GM12878 (cell line): ENCODE measurements at regions not wholly inside any gene's neighbourhood (a gene's known extent, or its start where the extent isn't known, plus 50 kb on each side); places are given as distances from the start of the nearest gene placed in this dataset.

Source experiments
- CTCF ChIP-seq, 3 experiments: IDR thresholded peaks in 2 of 3; conservative IDR thresholded peaks in 1 of 3; 2 replicates each; pipeline ENCODE4 v1.5.1; 2011; ENCODE audit warnings: low read depth in 3 of 3, low read length in 3 of 3, mild to moderate bottlenecking in 3 of 3, control low read depth in 2 of 3, moderate library complexity in 2 of 3, inconsistent platforms in 1 of 3, mixed read lengths in 1 of 3; ENCODE audit not compliant: control insufficient read depth in 2 of 3, insufficient read depth in 1 of 3; ENCODE audit errors: extremely low read depth in 1 of 3
- EP300 ChIP-seq, 2 experiments: fragments of 150-350 bp in 1 of 2; IDR thresholded peaks; 2 replicates each; pipeline ENCODE4 v1.6.1; 2011 to 2012; ENCODE audit warnings: low read depth in 2 of 2, low read length in 2 of 2, borderline replicate concordance in 1 of 2, improper control_type of control experiment in 1 of 2, inconsistent platforms in 1 of 2; ENCODE audit not compliant: control insufficient read depth in 1 of 2
- IRF3 ChIP-seq: fragments of 450-650 bp; IDR thresholded peaks from 2 replicates; pipeline ENCODE4 v1.6.1; 2014; ENCODE audit warnings: mild to moderate bottlenecking
- PAX8 ChIP-seq: fragments of 450-650 bp; IDR thresholded peaks from 2 replicates; pipeline ENCODE4 v1.6.1; 2017; ENCODE audit warnings: mild to moderate bottlenecking, moderate library complexity
- PBX3 ChIP-seq: IDR thresholded peaks from 2 replicates; pipeline ENCODE4 v1.6.1; 2011; ENCODE audit warnings: mild to moderate bottlenecking, low read depth, low read length, moderate library complexity; ENCODE audit not compliant: insufficient replicate concordance
- SUPT20H ChIP-seq: IDR thresholded peaks from 2 replicates; pipeline ENCODE4 v1.6.1; 2011; ENCODE audit warnings: low read depth, mild to moderate bottlenecking, low read length, moderate library complexity, borderline replicate concordance; ENCODE audit not compliant: control insufficient read depth
- TCF7 ChIP-seq: IDR thresholded peaks from 2 replicates; pipeline ENCODE4 v1.6.1; 2014; ENCODE audit warnings: antibody characterized with exemption, borderline replicate concordance
- ZBTB40 ChIP-seq: fragments of 450-650 bp; IDR thresholded peaks from 2 replicates; pipeline ENCODE4 v1.6.1; 2016; ENCODE audit warnings: mild to moderate bottlenecking, moderate library complexity, borderline replicate concordance

GRCh38 chr14:50055461-50056228 lies 60.7 kb downstream of the VCPKMT start (continued):
- no peak for TF ChIP-seq EP300 (IDR thresholded peaks at IDR 0.05; ENCODE audit: borderline replicate concordance in 1 of 2, control insufficient read depth in 1 of 2, low read depth in 2 of 2, low read length in 2 of 2)
- TF ChIP-seq TCF7, result no peak
- TF ChIP-seq IRF3, result no peak
- TF ChIP-seq PBX3, result no peak
- no peak for TF ChIP-seq PAX8
- peak in 2 of 3 experiments; percentile 2 to 29; a peak in 2 of 6 replicates for TF ChIP-seq CTCF (IDR thresholded peaks at IDR 0.05 in 2 of 3, conservative IDR thresholded peaks at IDR 0.05 in 1 of 3; ENCODE audit: control insufficient read depth in 2 of 3, extremely low read depth in 1 of 3, insufficient read depth in 1 of 3, low read depth in 3 of 3, low read length in 3 of 3)
- TF ChIP-seq SUPT20H, result no peak
- TF ChIP-seq ZBTB40, result no peak
